Skin of body (tissue), 1 donor: ENCODE measurements at regions not wholly inside any gene's neighbourhood (a gene's known extent, or its start where the extent isn't known, plus 50 kb on each side); places are given as distances from the start of the nearest gene placed in this dataset.

Experiments
- DNase-seq: peaks from one replicate; lab custom pipeline; 2025; lab: John Stamatoyannopoulos, UW

DNA sequence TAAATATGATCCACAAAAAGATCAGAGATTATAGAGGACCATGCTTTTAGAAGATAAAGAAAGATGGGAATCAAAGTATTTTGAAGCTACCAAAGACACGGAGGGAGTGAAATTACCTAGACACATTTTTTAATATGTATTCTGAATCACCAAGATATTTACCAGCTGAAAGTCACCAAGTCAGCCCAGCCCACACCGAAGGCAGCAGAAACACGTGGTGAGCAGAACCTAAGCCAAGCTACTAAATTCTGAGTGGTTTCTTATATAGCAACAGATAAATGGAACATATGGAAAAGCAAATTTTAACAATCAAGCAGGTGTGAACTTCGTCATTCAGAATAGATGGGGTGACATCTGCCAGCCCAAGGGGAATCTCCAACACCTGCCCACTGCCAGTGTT lies 134.7 kb upstream of the AKR1E2 start:
- DNase-seq: no peak

GRCh38 chr10:4688601-4689000 lies 137.4 kb upstream of the AKR1E2 start:
- DNase-seq: no peak

DNA sequence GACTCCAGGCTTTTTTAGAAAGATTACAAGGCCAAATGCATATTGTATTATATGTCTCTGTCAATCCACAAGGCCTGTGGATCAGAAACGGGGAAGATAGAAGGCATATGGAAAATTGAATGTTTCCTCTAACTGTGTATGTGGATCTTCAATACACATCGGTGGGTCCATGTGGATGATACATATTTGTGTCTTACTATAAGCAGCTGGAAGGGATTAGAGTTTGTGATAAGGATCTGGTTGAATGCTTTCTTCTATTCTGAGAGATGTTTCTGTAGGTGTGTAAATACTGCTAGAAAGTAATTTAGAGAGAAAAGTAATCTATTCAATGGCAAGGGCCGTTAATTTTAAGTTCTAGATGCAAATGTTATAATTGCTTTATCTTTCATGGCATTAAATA lies 137.8 kb upstream of the AKR1E2 start:
- no peak for DNase-seq

- DNase-seq: peak; percentile 38
Observed at GRCh38 chr10:4687397-4687796, 138.6 kb upstream of the AKR1E2 start.

GRCh38 chr10:4686644-4686996 lies 139.4 kb upstream of the AKR1E2 start:
- DNase-seq: no peak

DNA sequence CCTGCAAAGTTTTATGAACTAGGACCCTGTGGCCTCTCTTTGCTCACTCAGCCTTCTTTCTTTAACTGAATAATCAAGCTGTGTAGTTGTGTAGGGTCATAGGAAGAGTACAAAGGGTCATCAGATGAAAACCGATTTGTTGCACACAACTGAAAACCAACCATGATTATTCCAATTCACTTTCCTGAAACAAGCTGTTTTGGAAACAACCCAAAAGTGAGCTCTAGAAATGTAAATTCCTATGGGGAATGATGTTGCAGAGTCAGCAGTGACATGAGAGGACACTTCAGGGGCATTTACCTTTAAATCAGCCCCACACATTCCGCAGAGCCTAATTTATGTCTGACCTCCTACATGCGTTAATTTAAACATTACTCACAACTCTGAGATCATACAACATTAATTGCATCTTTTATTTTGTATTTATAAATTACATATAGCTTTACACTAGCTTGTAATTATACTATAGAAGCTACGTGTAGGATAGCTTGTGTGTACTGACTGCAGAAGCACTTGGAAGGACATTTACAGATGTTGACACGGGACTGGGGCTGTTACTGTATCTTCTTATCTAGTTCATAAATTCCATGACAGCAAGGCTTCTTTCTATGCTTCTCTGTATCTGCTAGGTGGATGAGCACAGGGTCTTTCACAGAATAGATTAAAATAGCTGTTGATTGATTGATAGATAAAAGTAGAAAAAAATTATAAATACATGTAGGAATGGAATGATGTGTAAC lies 139.9 kb upstream of the AKR1E2 start:
- no peak for DNase-seq

- DNase-seq: no peak
Observed at GRCh38 chr10:4685491-4685890, 140.5 kb upstream of the AKR1E2 start.

DNA sequence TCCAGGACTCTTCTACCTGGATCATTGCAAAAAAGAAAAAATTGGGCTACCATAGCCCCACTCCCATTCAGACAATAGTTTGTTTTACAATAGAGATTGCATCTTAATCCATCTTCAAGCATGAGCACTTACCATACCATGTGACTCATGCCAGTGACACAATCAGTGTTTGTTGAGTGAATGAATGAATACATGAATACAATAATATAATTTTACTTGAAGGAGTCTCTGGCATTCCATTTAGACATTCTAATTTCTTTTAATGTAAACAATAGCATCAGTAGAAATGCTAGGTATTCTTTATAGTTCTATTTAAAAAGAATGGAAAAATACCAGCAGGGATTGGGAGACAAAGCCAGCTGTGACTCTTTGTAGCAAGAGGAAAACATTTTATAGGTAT lies 141.6 kb upstream of the AKR1E2 start:
- DNase-seq: no peak

DNA sequence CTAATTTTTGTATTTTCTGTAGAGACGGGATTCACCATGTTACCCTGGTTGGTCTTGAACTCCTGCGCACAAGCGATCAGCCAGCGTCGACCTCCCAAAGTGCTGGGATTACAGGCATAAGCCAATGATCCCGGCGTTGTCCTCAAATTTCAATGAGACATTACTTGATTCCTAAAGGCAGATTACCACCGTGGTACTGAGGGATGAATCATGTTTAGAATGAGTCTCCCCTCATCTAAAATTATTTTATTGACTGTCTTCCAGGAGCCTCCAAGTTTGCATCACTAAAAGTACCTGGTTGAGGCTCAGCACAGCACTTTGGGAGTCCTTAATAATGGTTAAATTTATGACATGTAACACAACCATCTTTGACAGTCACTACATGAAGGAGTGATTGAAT lies 142.2 kb upstream of the AKR1E2 start:
- no peak for DNase-seq

- DNase-seq: no peak
Observed at GRCh38 chr10:4683137-4683536, 142.9 kb upstream of the AKR1E2 start.

GRCh38 chr10:4678951-4679671 lies 146.9 kb upstream of the AKR1E2 start:
- DNase-seq: no peak

GRCh38 chr10:4678023-4678950 lies 147.7 kb upstream of the AKR1E2 start:
- no peak for DNase-seq

DNA sequence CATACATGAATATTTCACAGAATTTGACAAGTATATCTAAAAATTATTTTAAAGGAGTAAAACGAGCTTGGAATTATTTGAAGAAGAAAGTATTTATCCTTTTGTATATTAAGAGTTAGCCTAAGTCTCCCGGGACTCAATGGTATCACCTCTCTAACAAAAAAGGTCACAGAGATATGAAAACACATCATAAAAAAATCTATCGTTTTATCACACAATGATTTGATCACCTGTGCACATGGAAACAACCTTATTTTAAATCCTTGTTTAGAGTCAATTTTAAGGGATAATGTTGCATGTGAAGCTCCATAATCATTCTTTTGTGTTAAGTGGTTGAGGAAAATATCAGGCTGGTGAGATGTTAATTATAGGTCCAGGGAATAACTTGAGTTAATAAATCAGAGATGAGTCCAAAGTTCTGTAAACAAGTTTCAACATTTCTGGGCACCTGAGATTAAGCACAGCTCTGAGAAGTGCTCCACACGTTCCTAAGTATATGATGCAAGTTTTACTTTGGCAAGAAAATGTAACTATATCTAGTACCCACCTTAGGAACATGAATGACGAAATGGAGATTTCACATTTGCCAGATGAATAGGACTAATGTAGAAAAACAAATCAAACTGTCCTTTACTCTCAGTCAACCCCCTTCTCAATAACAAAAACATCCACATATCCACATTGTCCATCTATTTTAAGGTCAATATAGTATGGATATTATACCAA lies 148.5 kb upstream of the AKR1E2 start:
- no peak for DNase-seq

DNA sequence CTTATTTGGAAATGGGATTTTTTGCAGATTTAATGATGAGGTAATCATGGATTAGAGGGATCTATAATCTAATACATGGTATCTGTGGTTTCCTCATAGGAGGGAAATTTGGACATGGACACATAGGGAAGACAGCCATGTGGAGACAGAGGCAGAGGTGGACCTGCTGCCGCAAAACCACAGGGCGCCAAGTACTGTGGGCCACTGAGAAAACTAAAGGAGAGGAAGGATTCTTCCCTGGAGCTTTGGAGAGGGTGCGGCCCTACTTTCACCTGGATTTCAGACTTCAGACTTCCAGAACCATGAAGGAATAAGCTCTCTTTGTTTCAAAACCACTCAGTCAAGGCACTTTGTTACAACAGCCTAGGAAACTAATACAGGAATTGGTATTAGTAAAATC lies 149.4 kb upstream of the AKR1E2 start:
- DNase-seq: no peak

- no peak for DNase-seq
Observed at GRCh38 chr10:4675808-4676207, 150.2 kb upstream of the AKR1E2 start.

GRCh38 chr10:4673279-4674040 lies 152.5 kb upstream of the AKR1E2 start:
- DNase-seq: no peak

DNA sequence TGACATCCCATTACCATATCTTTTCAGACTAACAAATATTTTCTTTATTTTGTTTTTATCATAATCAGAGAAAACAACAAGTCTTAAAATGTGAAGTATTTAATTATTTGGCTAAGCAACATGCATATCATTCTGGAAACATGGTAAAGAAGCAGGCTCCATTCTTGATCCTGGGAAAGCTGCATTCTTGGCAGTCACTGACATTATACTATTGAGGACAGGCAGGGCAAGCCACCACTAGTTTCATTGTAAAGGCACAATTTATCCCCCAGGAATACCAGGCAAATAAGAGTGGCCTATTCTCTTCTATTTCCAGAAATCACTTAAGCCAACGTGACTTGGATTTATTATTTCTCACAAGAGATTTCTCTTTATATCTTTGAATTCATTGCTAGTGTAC lies 153.8 kb upstream of the AKR1E2 start:
- DNase-seq: no peak

DNA sequence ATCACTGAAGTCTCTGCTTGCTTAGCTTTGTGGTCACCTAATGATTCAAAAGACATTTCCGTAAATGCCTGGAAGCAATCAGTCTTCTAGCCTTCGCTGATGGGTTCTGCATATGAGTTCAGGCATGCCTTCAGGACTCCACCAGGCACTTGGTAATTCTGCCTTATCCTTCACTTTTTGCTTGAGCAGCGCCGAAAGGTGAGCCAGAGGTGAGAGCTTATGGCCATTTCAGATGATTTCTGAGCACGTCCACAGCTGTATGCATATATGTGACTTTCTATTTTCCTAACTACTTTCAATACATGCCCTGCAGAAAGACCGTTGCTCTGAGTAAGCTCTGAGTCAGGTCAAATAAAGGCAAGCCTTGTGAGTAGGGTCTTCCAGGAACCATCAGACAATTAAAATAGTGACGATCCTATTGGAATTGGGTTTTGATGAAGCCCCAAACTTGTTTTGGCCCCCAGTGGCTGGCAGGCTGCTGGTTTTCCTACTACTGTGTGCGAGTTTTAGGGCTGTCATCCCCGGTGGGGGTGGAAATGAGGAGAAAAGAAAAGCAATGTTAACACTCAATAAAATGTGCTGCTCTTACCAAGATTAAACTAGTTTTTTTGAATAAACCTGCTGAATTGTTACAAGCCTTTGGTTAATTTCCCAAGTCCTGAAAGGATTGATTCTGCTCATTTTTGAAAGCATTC lies 154.4 kb upstream of the AKR1E2 start:
- DNase-seq: no peak

- no peak for DNase-seq
Observed at GRCh38 chr10:4670737-4671136, 155.3 kb upstream of the AKR1E2 start.

DNA sequence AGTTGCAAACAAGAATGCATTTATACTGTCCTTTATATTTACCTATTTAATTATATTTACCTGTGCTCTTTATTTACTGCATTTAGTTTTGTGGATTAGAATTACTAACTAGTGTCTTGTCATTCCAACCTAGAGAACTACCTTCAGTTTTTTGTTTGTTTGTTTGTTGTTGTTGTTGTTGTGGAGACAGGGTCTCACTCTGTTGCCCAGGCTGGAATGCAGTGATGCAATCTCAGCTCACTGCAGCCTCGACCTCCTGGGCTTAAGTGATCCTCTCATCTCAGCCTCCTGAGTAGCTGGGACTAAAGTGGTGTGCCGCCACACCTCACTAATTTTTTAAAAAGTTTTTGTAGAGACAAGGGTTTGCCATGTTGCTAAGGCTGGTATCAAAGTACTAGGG lies 156.4 kb upstream of the AKR1E2 start:
- no peak for DNase-seq
